ENCODE measurements at regions not wholly inside any gene's neighbourhood (a gene's known extent, or its start where the extent isn't known, plus 50 kb on each side); places are given as distances from the start of the nearest gene placed in this dataset.

GRCh38 chr18:45249246-45249661, 366.0 kb upstream of the SLC14A2 start:
- Histone ChIP-seq H3K27ac (ENCODE audit: insufficient read depth, low read length) (peak overlapping the region; percentile 99; the same call in 1 of the 2 replicates), H3K14ac (replicated peaks; ENCODE audit: low read depth, low read length) (peak overlapping the region; percentile 95), H2BK15ac (ENCODE audit: low read depth, low read length) (peak overlapping the region; percentile 97), H3K4ac (ENCODE audit: low read depth, low read length) (peak overlapping the region; percentile 96), H2AK9ac (replicated peaks; ENCODE audit: low read depth, low read length, poor library complexity) (no peak overlapping the region), H3K23ac (ENCODE audit: low read depth, low read length) (peak overlapping the region; percentile 90; the same call in 1 of the 2 replicates), H2AK5ac (ENCODE audit: low read depth, low read length) (peak overlapping the region; percentile 98), H3K36me3 (ENCODE audit: control insufficient read depth, insufficient read depth, low read length) (no peaks in the 10 kb centered on the region), H2BK120ac (ENCODE audit: low read depth, low read length) (peak overlapping the region; percentile 99), H3K4me2 (ENCODE audit: low read depth, low read length) (no peak overlapping the region), H3K4me1 (ENCODE audit: control insufficient read depth, insufficient read depth, low read length) (peaks cover 25% of the 10 kb centered on the region), H4K91ac (ENCODE audit: insufficient read depth, low read depth, low read length) (peak overlapping the region; percentile 97), H2BK20ac (ENCODE audit: low read depth, low read length) (peak overlapping the region; percentile 99), H3K27me3 (ENCODE audit: control insufficient read depth, insufficient read depth, low read length) (no peaks in the 10 kb centered on the region), H3K9me3 (ENCODE audit: control insufficient read depth, insufficient read depth, low read length) (no peaks in the 10 kb centered on the region), H3K9ac (ENCODE audit: low read depth, low read length) (no peak overlapping the region), H3K4me3 (ENCODE audit: insufficient read depth, low read depth, low read length) (no peak overlapping the region), H4K20me1 (ENCODE audit: insufficient read depth, low read length) (no peaks in the 10 kb centered on the region), H3K9me1 (ENCODE audit: insufficient read depth, low read length) (peaks cover 11% of the 10 kb centered on the region), H4K5ac (ENCODE audit: low read depth, low read length) (peak overlapping the region; percentile 84; the same call in 1 of the 2 replicates), H3K56ac (ENCODE audit: extremely low read depth, insufficient read depth, low read length) (peak overlapping the region; percentile 97; the same call in 1 of the 2 replicates), H2BK5ac (ENCODE audit: low read depth, low read length, poor library complexity, severe bottlenecking) (peak overlapping the region; percentile 100), H2AFZ (replicated peaks; ENCODE audit: low read length, poor library complexity) (no peak overlapping the region), H3K79me1 (ENCODE audit: low read depth in 1 of 2, low read length in 2 of 2) (no peaks in the 10 kb centered on the region), H4K8ac (ENCODE audit: low read depth in 2 of 2, low read length in 2 of 2) (peak overlapping the region; percentile 69 to 99; a peak in 3 of 4 replicates), H3K18ac (ENCODE audit: low read depth, low read length) (peak overlapping the region; percentile 98)
- no CpG with 5 or more reads among the region's 1 CpG for WGBS, 2 experiments (ENCODE audit: extremely low coverage in 2 of 2, insufficient read length in 1 of 2)
- dilution Hi-C loops (cut with HindIII; ENCODE audit: low sequenced_read_pairs, unreplicated experiment) = no loop called here
- in situ Hi-C loops (cut with MboI; ENCODE audit: low sequenced_read_pairs) = no loop called here
- intact Hi-C loops (cut with micrococcal nuclease) = loop anchor here (2.0 to 5.0 kb wide), 2 partner anchors 18 to 82 kb away; no protein-coding TSS in a partner anchor
- CTCF ChIA-PET = interaction anchor here (2.2 kb wide), 1 partner anchor 36 kb away, joined by 10 read pairs; no protein-coding TSS in a partner anchor
- peak; percentile 78 for TF ChIP-seq NFE2L2 (IDR thresholded peaks at IDR 0.05; ENCODE audit: low read depth, low read length)
- no peak for TF ChIP-seq CEBPB (IDR thresholded peaks at IDR 0.05; ENCODE audit: low read depth, low read length)
- peak; percentile 29 for DNase-seq
- no TSS peak for BruUV-seq (replicated peaks)
- POLR2A ChIA-PET (ENCODE audit: unreplicated experiment) = no interaction called here
- no peak for ATAC-seq (ENCODE audit: low read depth)

All from IMR-90 (cell line).